ENCODE measurements at regions not wholly inside any gene's neighbourhood (a gene's known extent, or its start where the extent isn't known, plus 50 kb on each side); places are given as distances from the start of the nearest gene placed in this dataset.
"Not testable (repeated sequence)": the region's sequence is repeated elsewhere in the genome, so short reads cannot be mapped to it uniquely, and the experiment has no call there.

GRCh38 chr15:38846346-38846745 lies 281.7 kb upstream of the RASGRP1 start:
- TF ChIP-seq CTCF (IDR thresholded peaks at IDR 0.05) (no peak), POLR2AphosphoS5 (IDR thresholded peaks at IDR 0.05; ENCODE audit: insufficient read depth in 1 of 2, low read depth in 1 of 2) (no peak), POLR2A (IDR thresholded peaks at IDR 0.05) (no peak)
- Histone ChIP-seq H3K9me3 (no peaks in the 10 kb centered on the region), H3K27me3 (no peaks in the 10 kb centered on the region), H3K27ac (no peak overlapping the region), H3K4me1 (no peaks in the 10 kb centered on the region), H3K4me3 (no peak overlapping the region), H3K36me3 (no peaks in the 10 kb centered on the region)
- DNase-seq (ENCODE audit: extremely low spot score in 2 of 2): no peak
- intact Hi-C loops (cut with DNase I): no loop called here

GRCh38 chr15:38847666-38848065 lies 283.1 kb upstream of the RASGRP1 start:
- H3K27me3 ChIP-seq: no peaks in the 10 kb centered on the region
- H3K9me3 ChIP-seq: no peaks in the 10 kb centered on the region
- H3K27ac ChIP-seq: no peak overlapping the region
- no peak for DNase-seq (ENCODE audit: extremely low spot score in 2 of 2)
- no peak overlapping the region for H3K4me3 ChIP-seq
- TF ChIP-seq POLR2AphosphoS5 (IDR thresholded peaks at IDR 0.05; ENCODE audit: insufficient read depth in 1 of 2, low read depth in 1 of 2): no peak
- TF ChIP-seq CTCF (IDR thresholded peaks at IDR 0.05): no peak
- intact Hi-C loops (cut with DNase I): no loop called here
- H3K36me3 ChIP-seq: no peaks in the 10 kb centered on the region
- no peaks in the 10 kb centered on the region for H3K4me1 ChIP-seq

GRCh38 chr15:38849046-38849445 lies 284.4 kb upstream of the RASGRP1 start:
- DNase-seq (ENCODE audit: extremely low spot score in 2 of 2): no peak
- H3K4me1 ChIP-seq: no peaks in the 10 kb centered on the region
- no peaks in the 10 kb centered on the region for H3K36me3 ChIP-seq
- TF ChIP-seq POLR2A (IDR thresholded peaks at IDR 0.05) (no peak), CTCF (IDR thresholded peaks at IDR 0.05) (no peak)
- no peaks in the 10 kb centered on the region for H3K27me3 ChIP-seq
- H3K27ac ChIP-seq: no peak overlapping the region
- intact Hi-C loops (cut with DNase I): no loop called here
- H3K4me3 ChIP-seq: no peak overlapping the region
- H3K9me3 ChIP-seq: no peaks in the 10 kb centered on the region

- H3K4me3 ChIP-seq; H3K9me3 ChIP-seq; DNase-seq (ENCODE audit: extremely low spot score in 2 of 2); H3K36me3 ChIP-seq; H3K27ac ChIP-seq; H3K4me1 ChIP-seq; intact Hi-C loops (cut with DNase I); H3K27me3 ChIP-seq: not testable (repeated sequence)
Measured at GRCh38 chr15:38852188-38852587, 287.6 kb upstream of the RASGRP1 start.

- no peaks in the 10 kb centered on the region for H3K9me3 ChIP-seq
Measured at GRCh38 chr15:38853608-38854007, 289.0 kb upstream of the RASGRP1 start.

More at GRCh38 chr15:38853608-38854007, 289.0 kb upstream of the RASGRP1 start:
- H3K27me3 ChIP-seq: no peaks in the 10 kb centered on the region
- H3K36me3 ChIP-seq: no peaks in the 10 kb centered on the region
- H3K4me3 ChIP-seq: no peak overlapping the region
- intact Hi-C loops (cut with DNase I): no loop called here
- no peak overlapping the region for H3K27ac ChIP-seq
- no peaks in the 10 kb centered on the region for H3K4me1 ChIP-seq
- TF ChIP-seq POLR2A (IDR thresholded peaks at IDR 0.05) (no peak), CTCF (IDR thresholded peaks at IDR 0.05) (no peak), POLR2AphosphoS5 (IDR thresholded peaks at IDR 0.05; ENCODE audit: insufficient read depth in 1 of 2, low read depth in 1 of 2) (no peak)
- no peak for DNase-seq (ENCODE audit: extremely low spot score in 2 of 2)

Measured in vagina (tissue), 2 donors.